Esophagus muscularis mucosa (tissue), 4 donors: ENCODE measurements at regions not wholly inside any gene's neighbourhood (a gene's known extent, or its start where the extent isn't known, plus 50 kb on each side); places are given as distances from the start of the nearest gene placed in this dataset.

Experiments used
- EP300 ChIP-seq: sonication (generic); formaldehyde crosslinking; IDR thresholded peaks from one replicate; pipeline ENCODE4 v1.6.1; 2017; ENCODE audit warnings: antibody characterized with exemption
- POLR2A ChIP-seq: fragments of 450-650 bp; IDR thresholded peaks from one replicate; pipeline ENCODE4 v1.6.1; 2017; ENCODE audit warnings: antibody characterized with exemption, moderate library complexity, mild to moderate bottlenecking, low read depth
- POLR2AphosphoS5 ChIP-seq, 2 donors: sonication (generic); formaldehyde crosslinking; IDR thresholded peaks; one replicate each; pipeline ENCODE4 v1.6.1; 2017; ENCODE audit warnings: antibody characterized with exemption in 2 of 2
- TF ChIP-seq, protein P1 (sequence below), 3 experiments: fragments of 200-600 bp in 2 of 3; fragments of 450-650 bp in 1 of 3; sonication (generic) in 2 of 3; IDR thresholded peaks; one replicate each; pipeline ENCODE4 v1.5.1; 2017 to 2019; ENCODE audit warnings: antibody characterized with exemption in 3 of 3, mild to moderate bottlenecking in 2 of 3, moderate library complexity in 1 of 3

DNA sequence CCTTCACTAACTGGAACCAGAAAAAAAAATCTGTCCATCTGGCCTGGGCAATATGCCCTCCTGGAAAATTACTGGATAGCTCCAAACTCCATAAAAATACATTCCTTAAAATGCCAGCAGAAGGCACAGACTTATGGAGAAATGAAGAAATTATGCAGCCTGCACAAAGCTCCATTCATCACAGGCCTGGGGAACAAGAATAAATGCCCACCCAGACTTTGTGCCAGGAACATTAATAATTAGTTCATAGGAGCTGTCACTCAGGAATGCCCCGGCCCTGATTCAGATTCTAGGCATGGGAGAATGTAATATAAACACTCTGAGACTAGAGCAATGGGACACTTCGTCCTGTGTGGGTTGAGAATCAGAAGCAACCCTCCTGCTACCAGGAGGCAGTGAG is 199.3 kb downstream of the OTOR start:
- TF ChIP-seq, protein P1, sequence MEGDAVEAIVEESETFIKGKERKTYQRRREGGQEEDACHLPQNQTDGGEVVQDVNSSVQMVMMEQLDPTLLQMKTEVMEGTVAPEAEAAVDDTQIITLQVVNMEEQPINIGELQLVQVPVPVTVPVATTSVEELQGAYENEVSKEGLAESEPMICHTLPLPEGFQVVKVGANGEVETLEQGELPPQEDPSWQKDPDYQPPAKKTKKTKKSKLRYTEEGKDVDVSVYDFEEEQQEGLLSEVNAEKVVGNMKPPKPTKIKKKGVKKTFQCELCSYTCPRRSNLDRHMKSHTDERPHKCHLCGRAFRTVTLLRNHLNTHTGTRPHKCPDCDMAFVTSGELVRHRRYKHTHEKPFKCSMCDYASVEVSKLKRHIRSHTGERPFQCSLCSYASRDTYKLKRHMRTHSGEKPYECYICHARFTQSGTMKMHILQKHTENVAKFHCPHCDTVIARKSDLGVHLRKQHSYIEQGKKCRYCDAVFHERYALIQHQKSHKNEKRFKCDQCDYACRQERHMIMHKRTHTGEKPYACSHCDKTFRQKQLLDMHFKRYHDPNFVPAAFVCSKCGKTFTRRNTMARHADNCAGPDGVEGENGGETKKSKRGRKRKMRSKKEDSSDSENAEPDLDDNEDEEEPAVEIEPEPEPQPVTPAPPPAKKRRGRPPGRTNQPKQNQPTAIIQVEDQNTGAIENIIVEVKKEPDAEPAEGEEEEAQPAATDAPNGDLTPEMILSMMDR (IDR thresholded peaks at IDR 0.05): no peak
- TF ChIP-seq POLR2AphosphoS5 (IDR thresholded peaks at IDR 0.05): peak in 1 of 2 donors; percentile 60
- TF ChIP-seq POLR2A: no peak
- TF ChIP-seq EP300: no peak
